Right atrium auricular region (tissue), 2 donors: ENCODE measurements at regions not wholly inside any gene's neighbourhood (a gene's known extent, or its start where the extent isn't known, plus 50 kb on each side); places are given as distances from the start of the nearest gene placed in this dataset.
"Not testable (repeated sequence)": the region's sequence is repeated elsewhere in the genome, so short reads cannot be mapped to it uniquely, and the experiment has no call there.

Experiments used
- DNase-seq: peaks from one replicate; pipeline ENCODE4 v3.0.0-alpha.2; 2019; ENCODE audit warnings: low spot score
- H3K27ac ChIP-seq, 2 donors: fragments of 200-600 bp; sonication (generic); 1 replicate in 1 of 2; 2 replicates in 1 of 2; pipeline ENCODE4 v1.5.1; 2016 to 2019
- H3K27me3 ChIP-seq, 2 donors: fragments of 200-600 bp; sonication (generic); one replicate each; pipeline versions ENCODE4 v1.5.1 to v1.6.0; 2017 to 2019
- H3K36me3 ChIP-seq: fragments of 200-600 bp; sonication (generic); one replicate; pipeline ENCODE4 v1.5.1; 2016
- H3K4me1 ChIP-seq, 2 donors: fragments of 200-600 bp; sonication (generic); one replicate each; pipeline versions ENCODE4 v1.5.1 to v1.6.0; 2017 to 2019
- H3K4me3 ChIP-seq, 2 donors: fragments of 200-600 bp; sonication (generic); 1 replicate in 1 of 2; 2 replicates in 1 of 2; pipeline ENCODE4 v1.5.1; 2017 to 2019; ENCODE audit warnings: mild to moderate bottlenecking in 1 of 2, moderate library complexity in 1 of 2
- H3K9me3 ChIP-seq, 2 donors: fragments of 200-600 bp; sonication (generic); one replicate each; pipeline ENCODE4 v1.5.1; 2019
- CTCF ChIP-seq, 2 donors: fragments of 200-600 bp; sonication (generic); IDR thresholded peaks; one replicate each; pipeline ENCODE4 v1.5.1; 2019; ENCODE audit warnings: antibody characterized with exemption in 2 of 2

GRCh38 chr9:113677057-113677456, 199.1 kb upstream of the ZNF618 start:
- DNase-seq = no peak
- H3K4me1 ChIP-seq = peaks cover 0 to 15% of the 10 kb centered on the region in 2 donors
- no peaks in the 10 kb centered on the region for H3K36me3 ChIP-seq
- H3K27ac ChIP-seq = no peak overlapping the region
- TF ChIP-seq CTCF (IDR thresholded peaks at IDR 0.05) = no peak
- H3K27me3 ChIP-seq = no peaks in the 10 kb centered on the region
- no peaks in the 10 kb centered on the region for H3K9me3 ChIP-seq
- no peak overlapping the region for H3K4me3 ChIP-seq

GRCh38 chr9:113677569-113677968, 198.5 kb upstream of the ZNF618 start:
- peaks cover 0 to 15% of the 10 kb centered on the region in 2 donors for H3K4me1 ChIP-seq
- H3K27me3 ChIP-seq = no peaks in the 10 kb centered on the region
- no peak for TF ChIP-seq CTCF (IDR thresholded peaks at IDR 0.05)
- no peak for DNase-seq
- H3K27ac ChIP-seq = no peak overlapping the region
- no peak overlapping the region for H3K4me3 ChIP-seq
- no peaks in the 10 kb centered on the region for H3K36me3 ChIP-seq
- no peaks in the 10 kb centered on the region for H3K9me3 ChIP-seq

GRCh38 chr9:113678119-113678858, 197.8 kb upstream of the ZNF618 start:
- peaks cover 0 to 15% of the 10 kb centered on the region in 2 donors for H3K4me1 ChIP-seq
- H3K4me3 ChIP-seq = no peak overlapping the region
- no peak for DNase-seq
- no peaks in the 10 kb centered on the region for H3K27me3 ChIP-seq
- H3K36me3 ChIP-seq = no peaks in the 10 kb centered on the region
- no peak overlapping the region for H3K27ac ChIP-seq
- no peak for TF ChIP-seq CTCF (IDR thresholded peaks at IDR 0.05)
- no peaks in the 10 kb centered on the region for H3K9me3 ChIP-seq

- Histone ChIP-seq H3K27me3 (no peaks in the 10 kb centered on the region), H3K4me3 (no peak overlapping the region), H3K4me1 (peaks cover 0 to 15% of the 10 kb centered on the region in 2 donors), H3K9me3 (no peaks in the 10 kb centered on the region), H3K27ac (no peak overlapping the region), H3K36me3 (no peaks in the 10 kb centered on the region)
- no peak for TF ChIP-seq CTCF (IDR thresholded peaks at IDR 0.05)
- DNase-seq = no peak
Measured at GRCh38 chr9:113678859-113679256, 197.3 kb upstream of the ZNF618 start.

GRCh38 chr9:113682297-113682771, 193.8 kb upstream of the ZNF618 start:
- Histone ChIP-seq H3K27me3 (peaks cover 0 to under 1% of the 10 kb centered on the region in 2 donors), H3K36me3 (no peaks in the 10 kb centered on the region), H3K4me1 (peaks cover 0 to under 1% of the 10 kb centered on the region in 2 donors), H3K9me3 (no peaks in the 10 kb centered on the region), H3K4me3 (no peak overlapping the region), H3K27ac (no peak overlapping the region)
- DNase-seq = peak; percentile 82
- peak; percentile 89 to 94 for TF ChIP-seq CTCF (IDR thresholded peaks at IDR 0.05)

- not testable (repeated sequence) for H3K9me3 ChIP-seq, H3K4me3 ChIP-seq, H3K4me1 ChIP-seq, H3K27me3 ChIP-seq, H3K27ac ChIP-seq, DNase-seq, H3K36me3 ChIP-seq
Measured at GRCh38 chr9:113685636-113686035, 190.5 kb upstream of the ZNF618 start.
